GM19043 (cell line): ENCODE measurements at regions not wholly inside any gene's neighbourhood (a gene's known extent, or its start where the extent isn't known, plus 50 kb on each side); places are given as distances from the start of the nearest gene placed in this dataset.
"Not testable (repeated sequence)": the region's sequence is repeated elsewhere in the genome, so short reads cannot be mapped to it uniquely, and the experiment has no call there.

ENCODE experiments used
- ATAC-seq: cut with Tn5 transposase; IDR thresholded peaks from one replicate; pipeline ENCODE4 v1.9.1; 2021; ENCODE audit warnings: low read depth; ENCODE audit not compliant: unreplicated experiment

DNA sequence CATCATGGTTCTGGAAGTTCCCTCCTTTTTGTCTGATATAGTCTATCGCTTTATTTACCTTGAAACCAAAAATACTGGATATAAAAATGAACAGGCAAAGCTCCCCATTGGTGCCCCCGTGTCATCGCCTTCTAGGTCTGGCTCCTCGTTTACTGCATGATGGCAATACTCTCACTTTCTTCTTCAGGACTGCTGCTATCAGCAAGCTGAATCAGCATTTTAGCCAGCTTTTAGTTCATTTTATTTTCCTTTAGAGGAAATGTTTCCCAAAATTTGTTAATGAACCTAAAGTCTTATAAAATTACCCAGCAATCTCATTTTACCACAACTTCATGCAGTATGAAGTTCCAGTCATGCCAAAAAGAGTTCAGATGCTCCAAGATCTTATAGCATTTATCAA lies 80.5 kb downstream of the ZIC3 start:
- no peak for ATAC-seq

DNA sequence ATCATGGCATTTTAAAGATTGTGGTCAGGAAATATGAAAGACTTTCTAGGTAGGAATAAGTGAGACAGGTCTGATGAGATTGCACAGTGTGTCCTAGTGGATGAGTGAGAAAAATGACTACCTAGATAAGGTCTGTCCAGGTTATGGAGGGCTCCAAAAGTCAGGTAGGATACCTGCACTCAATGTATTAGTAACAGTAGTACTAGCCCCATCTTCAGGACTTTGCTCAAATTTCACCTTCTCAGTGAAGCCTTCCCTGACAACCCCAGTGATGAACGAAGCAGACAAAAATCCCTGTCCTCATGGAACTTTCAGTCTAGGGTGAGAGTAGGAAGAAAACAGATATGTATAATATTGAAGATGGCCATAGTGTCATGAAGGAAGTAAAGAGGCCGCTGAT lies 85.7 kb downstream of the ZIC3 start:
- no peak for ATAC-seq

DNA sequence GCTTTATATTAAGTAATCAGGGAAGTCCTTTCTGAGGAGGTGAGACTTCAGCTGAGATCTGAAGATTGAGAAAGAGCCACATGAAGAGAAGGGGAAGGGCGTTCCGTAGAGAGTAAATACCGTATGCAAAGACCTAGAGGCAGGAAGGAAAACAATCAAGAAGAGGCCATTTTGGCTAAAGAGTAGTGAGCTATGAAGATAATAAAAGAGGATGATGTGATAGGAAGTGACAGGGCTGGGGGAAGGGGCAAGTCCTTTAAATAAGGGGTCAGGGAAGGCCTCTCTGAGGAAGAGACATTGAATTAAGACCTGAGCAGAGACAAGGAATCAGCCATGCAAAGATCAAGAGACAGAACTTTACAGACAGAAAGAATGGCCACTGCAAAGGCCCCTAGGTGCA lies 86.2 kb downstream of the ZIC3 start:
- ATAC-seq = no peak

DNA sequence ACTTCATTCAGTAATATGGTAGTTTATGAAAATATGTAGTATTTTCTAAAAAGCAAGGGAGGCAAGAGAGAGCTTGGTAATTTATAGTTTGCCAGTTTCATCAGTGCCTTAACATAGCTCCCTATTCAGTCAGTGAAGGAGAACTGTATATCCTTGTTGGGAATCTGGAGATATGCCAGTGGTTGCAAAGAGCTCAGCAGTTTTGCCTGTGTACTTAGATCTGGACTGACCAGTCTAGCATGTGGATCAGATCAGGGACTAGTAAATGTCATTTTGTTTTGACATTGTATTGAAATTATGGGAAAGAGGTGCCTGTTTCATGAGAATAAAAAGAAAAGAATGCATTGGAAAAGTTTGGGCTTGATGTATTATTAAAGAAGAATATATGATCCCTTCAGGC lies 88.6 kb downstream of the ZIC3 start:
- ATAC-seq = no peak

DNA sequence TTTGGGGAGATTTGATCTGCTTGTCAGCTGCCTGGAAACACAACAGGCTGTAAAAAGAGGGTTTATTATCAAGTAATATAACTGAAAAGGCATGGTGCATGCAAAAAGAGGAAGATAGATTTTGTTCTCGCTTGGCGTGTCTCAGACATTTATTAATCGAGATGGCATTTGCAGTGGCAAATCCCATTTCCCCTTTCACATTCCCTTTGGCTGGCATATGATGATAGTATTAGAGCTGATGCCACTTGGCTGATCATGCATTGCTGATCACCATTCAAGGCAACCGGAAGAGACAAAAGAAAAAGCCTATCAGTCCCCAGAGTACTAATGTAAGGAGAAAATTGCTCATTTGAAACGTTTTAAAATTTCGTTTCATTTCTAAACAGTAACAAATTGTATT lies 101.8 kb downstream of the ZIC3 start:
- no peak for ATAC-seq

DNA sequence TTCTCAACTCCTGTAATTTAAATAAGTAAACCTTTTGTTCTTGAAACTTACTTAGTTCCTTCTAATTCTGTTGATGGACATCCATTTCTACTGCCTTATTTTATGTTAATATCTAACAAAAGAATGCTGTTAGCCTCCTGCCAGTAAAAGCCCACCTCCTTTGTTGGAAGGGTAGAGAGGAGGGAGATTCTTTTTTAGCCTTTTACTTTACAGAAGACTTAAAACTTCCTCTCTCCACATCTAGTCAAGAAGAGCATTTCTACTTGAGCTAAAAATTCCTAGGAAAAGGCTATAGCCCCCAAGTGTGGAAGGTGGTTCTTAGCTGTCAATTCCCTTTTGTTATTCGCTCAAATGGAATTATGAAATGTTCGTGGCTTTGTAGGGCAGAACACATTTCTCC lies 118.7 kb downstream of the ZIC3 start:
- no peak for ATAC-seq

DNA sequence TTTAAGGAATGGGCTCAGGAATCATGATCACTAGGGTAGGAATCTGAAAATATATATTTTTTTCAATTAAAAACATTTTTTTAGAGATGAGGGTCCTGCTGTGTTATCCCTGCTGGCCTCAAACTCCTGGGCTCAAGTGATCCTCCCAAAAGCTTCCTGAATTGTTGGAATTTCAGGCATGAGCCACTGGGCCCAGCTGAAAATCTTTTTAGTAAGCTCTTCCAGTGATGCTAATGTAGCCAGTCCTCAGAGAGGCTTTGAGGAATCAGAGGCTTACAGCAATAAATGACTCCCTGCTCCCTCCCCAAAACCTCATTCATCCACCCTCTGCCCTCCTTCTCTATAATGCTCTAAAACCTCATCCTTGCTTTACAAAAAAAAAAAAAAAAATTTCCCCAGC lies 129.5 kb downstream of the ZIC3 start:
- no peak for ATAC-seq

DNA sequence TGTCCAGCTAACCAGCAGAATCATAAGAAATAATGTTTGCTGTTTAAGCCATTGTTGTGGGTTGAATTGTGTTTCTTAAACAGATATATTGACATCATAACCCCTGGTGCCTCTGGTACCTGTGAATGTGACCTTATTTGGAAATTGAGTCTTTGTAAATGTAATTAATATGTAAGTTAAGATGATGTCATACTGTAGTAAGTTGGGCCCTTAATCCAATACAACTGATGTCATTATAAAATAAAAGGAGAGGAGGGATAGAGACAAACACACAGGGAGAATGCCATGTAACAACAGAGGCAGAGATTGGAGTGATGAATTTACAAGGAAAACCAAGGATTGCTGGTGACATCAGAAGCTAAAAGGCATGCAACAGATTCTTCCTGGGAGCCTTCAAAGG lies 141.4 kb downstream of the ZIC3 start:
- no peak for ATAC-seq

DNA sequence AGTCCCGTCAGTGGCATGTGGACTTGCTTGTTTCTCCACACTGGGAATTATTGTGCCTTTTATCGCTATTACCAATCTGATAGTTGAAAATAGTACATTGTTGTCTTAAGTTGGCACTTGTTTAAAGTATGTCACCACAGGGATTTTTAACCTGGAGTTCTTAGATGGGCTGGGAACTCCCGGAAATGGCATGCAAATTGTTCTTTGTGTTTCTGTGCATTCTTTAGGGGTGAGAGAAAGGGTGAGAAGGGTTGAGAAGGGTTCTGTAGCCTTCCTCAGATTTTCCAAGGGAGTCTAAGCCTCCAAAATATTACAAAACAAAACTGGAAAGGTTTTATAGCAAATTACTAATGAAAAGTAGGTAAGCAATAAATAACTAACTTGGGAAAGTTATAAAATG lies 176.9 kb downstream of the ZIC3 start:
- no peak for ATAC-seq

DNA sequence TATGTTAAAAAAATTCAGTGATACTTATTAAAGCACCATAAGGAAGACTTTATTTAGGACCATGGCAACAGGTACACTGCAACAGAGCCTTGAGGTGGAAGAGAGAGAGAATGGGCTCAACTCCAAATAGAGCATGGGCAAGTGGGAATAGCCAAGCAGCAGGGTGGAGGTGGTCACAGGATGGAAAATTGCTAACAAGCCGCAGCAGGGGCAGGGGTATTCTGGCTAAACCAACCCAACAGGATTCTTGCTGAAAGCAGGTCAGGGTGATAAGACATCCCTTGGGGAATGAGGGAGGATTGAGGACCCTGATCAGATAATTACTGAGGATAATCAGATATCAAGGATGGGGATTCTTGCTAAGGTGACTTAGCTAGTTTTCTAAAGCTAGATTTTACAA lies 177.5 kb downstream of the ZIC3 start:
- ATAC-seq = no peak

DNA sequence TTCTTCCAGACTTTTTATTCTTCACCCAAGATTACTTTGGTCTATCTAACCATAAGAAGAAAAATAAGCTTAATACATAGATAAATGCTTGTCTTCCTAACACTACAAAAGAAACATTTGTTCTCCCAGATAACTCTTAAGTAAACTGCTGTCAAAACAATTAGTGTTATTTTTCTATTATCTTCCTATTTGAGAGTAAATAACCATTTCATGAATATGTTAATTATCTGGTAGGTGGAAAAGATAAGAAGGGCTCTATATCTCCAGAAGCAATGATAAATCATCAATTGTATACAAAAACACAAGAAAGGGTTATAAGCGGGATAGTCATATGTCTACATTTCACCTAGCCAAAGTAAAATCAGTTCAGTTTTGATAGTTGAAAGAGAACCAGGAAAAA lies 180.4 kb downstream of the ZIC3 start:
- ATAC-seq = no peak

DNA sequence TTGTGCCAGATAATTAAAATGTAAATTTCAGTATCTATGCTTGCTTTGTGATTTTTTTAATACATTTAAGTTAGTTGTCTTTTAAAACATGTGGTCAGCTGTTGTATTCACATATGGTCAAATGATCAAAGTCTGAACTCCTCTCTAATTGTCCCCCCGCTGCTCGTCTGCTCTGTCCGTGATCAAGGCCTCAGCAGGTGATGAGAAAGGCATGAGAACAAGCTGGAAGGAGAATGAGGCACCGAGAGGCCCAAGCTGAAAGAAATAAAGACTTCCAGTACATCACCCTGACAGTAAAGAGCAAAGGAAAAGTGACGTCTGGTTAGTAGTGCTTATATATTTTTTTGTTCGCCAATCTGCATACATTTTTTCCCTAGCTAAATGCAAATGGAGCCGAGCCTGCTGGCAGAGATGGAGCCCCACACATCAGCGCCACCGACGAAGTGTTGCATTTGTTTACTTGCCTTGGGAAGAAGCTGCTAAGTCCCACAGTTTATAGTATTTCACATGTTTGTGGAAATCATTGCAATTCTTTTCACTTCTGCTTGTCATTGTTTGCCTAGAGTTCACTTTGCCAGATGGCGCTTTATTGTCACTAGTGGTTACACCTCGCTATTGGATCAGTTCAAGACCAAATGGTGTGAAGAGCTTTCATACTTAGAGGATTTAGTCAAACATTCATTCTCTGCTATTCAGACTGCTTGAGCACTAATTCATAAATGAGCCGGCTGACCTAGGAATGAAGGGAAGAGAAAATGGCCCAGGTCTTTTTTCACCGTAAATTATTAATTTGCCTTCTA lies 181.5 kb downstream of the ZIC3 start:
- no peak for ATAC-seq

DNA sequence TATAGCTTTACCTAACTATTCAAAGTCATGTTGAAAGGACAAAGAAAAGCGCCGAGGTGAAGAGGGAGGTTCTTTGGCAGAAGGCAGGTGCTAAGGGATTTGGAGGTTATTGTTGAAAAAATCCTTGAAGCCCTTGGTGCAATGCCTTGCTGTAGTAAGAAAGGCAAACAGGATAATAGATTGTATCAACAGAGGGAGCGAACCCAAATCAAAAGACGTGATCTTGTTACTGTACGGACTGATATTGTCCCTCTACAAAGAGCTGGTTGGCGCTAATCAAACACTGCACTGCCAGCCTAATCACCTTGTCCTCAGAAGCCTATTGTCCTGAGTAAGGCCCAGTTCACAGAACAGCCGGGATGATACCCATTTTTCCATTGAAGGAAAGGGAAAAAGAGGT lies 182.9 kb downstream of the ZIC3 start:
- no peak for ATAC-seq

DNA sequence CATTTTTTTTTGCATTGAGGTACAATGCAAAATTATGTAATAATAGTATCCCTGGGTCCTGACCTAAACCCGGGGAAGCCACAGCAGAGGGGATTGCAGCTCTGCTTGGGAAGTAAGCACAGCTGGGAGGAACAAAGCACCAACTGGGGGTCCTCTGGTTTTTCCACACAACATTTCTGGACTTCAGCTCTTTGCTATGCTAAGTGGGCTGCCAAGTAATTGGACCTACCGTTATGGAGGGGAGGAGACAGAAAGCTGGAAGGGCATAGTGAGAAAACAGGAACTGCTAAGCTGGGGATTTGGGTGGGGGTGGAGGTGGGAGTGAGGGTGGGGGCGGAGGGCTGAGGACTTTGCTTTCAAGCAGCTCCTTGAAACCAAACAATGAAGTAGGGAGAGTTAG lies 183.3 kb downstream of the ZIC3 start:
- no peak for ATAC-seq

DNA sequence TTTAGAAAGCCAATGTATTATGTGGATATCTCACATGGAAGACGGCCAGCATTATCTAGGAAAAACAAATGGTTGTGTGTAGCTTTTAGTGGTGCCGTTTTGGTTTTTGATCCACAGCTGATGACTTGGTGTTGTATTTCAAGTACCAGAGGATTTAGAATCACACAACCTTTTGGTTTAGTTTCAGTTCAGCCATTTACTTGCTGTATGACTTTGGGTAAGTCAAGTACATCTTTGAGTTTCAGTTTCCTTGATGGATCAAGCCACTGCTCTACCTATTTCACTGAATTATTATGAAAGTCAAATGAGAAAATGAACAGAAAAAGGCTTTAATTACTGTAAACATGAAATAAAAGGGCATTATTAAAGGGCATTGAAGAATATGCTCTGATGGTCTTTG lies 205.6 kb downstream of the ZIC3 start:
- ATAC-seq = no peak

DNA sequence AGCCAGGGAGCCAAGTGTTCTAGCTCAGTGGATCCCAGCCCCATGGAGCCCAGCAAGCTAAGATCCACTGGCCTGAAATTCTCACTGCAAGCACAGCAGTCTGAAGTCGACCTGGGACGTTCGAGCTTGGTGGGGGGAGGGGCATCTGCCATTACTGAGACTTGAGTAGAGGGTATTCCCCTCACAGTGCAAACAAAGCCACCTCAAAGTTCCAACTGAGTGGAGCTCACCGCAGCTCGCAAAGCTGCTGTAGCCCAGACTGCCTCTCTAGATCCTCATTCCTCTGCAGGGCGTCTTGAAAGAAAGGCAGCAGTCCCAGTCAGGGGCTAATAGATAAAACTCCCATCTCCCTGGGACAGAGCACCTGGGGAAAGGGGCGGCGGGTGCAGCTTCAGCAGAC lies 226.3 kb downstream of the ZIC3 start:
- no peak for ATAC-seq

DNA sequence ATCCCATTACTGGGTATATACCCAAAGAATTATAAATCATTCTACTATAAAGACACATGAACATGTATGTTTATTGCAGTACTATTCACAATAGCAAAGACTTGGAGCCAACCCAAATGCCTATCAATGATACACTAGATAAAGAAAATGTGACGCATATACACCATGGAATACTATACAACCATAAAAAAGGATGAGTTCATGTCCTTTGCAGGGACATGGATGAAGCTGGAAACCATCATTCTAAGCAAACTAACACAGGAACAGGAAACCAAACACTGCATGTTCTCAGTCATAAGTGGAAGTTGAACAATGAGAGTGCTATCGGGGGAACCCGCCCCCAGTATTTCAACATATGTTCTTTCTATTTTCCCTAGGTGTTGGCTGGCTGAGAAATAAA lies 232.0 kb downstream of the ZIC3 start:
- not testable (repeated sequence) for ATAC-seq

DNA sequence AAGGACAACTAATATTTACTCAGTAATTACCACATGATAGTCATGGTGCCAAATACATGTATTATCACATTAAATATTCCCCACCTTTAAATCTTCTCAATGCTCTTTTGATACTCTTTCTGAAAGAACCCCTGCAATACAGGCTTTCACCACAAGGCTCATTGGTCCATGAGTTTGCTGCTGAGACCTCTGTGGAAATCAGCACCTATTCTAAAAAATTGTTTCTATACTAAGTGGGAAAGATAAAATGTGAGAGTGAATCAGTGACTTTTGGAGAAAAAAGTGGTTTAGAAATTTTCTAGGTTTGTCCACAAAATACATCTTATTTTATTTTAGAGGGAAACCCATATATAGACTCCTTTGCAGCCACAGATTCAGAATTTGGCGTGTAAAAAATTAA lies 257.3 kb downstream of the ZIC3 start:
- no peak for ATAC-seq

DNA sequence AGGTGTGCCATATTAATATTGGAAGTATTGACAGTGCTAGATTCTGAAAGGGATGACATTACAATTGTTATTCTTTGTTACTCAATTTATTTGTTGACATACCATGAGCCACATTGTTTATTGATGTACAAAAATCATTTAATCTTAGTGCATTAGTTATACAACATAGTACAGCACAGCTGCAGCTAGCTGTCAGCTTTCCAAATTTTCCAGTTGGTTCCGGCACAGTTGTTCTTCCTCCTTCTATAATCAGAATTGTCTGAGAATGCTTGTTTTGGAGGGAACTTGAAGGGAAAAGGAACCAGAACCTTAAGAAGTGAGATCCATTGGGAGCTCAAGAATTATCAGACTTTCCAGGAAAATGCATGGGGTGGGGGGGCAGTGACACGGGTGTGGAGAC lies 281.4 kb downstream of the ZIC3 start:
- no peak for ATAC-seq

DNA sequence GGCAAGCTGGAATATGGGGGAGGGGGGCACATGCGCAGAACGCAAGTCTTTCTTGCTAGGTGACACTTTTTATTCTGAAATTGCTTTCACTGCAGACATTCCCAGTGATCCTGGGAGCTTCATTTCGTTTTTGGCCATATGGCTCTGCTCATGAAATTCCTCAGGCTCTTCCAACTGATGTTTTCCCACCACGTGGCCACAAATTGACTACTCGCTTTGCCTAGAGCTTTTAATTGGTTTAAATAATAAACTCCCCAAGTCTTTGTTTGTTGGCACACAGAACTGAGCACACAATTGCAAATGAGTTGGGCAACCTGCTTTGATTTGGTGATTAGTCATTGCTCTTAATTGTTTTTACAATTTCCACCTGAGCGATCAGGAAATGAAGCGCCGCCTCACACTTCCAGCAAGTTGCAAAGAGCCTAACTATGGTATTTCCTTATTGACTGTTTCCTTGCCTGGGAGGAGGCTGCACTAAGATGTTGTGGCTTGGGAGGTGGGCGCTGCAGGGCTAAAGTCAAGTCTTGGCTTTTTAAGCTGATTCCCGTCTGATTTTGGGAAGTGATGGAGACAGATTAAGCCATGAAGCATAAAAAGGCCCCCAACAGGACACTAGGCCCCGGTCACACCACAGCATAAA lies 282.5 kb downstream of the ZIC3 start:
- no peak for ATAC-seq

DNA sequence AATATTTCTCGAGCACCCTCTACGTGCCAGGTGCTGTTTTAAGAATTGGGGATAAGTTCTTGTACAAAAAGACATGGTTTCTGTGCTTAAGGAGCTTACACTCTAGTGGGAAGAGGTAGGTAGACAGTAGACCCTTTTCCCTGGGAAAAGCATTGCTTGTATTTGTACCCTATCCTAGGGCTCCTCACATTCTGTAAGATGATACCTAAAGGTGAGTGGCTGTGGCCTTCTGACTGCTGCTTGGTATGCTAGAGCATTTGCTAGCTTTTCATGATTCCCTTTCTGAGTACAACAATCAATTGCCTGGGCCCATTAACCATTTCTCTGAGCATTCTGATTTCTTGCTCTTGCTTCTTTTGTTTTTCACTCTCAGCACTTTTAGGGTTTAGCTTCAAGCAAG lies 286.6 kb downstream of the ZIC3 start:
- no peak for ATAC-seq

DNA sequence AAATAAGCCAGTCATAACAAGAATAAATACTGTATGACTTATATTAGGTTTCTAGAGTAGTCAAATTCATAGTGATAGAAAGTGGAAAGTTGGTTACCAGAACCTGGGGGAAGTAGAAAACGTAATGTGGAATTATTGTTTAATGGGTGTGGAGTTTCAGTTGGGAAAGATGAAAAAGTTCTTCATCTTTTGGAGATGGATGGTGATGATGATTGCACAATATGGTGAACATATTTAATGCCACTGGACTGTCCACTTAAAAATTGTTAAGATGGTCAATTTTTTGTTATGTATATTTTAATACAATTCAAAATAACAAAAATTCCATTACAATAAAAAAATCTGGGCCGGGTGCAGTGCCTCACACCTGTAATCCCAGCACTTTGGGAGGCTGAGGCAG lies 289.6 kb downstream of the ZIC3 start:
- no peak for ATAC-seq

DNA sequence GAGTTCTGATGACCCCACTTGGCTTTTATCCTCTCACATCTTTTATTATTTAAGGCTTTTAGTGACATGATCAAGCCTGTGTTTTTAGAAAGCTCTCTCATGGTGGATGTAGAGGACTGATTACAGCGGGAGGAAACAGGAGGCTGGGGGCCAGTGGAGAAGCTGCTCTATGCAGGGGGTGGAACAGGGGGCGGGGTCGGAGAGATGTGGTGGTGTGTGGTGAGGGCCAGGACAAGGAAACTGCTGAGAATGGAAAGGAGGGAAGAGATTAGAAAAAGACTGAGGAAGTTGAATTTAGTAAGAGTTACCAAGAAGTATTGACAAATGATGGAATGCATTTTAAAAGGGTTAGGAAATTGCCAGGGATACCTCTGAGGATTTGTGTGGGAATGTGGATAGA lies 292.2 kb downstream of the ZIC3 start:
- no peak for ATAC-seq
